ENCODE measurements at regions not wholly inside any gene's neighbourhood (a gene's known extent, or its start where the extent isn't known, plus 50 kb on each side); places are given as distances from the start of the nearest gene placed in this dataset.

- Histone ChIP-seq H3K4me2 (no peak overlapping the region), H3K36me3 (replicated peaks in 1 of 2; ENCODE audit: control insufficient read depth in 1 of 2, insufficient read depth in 2 of 2, low read length in 1 of 2) (no peaks in the 10 kb centered on the region), H3K27me3 (ENCODE audit: insufficient read depth) (no peaks in the 10 kb centered on the region), H2AFZ (ENCODE audit: low read depth) (no peak overlapping the region), H3K27ac (ENCODE audit: low read depth in 2 of 2, low read length in 1 of 2) (no peak overlapping the region), H3K9me2 (no peaks in the 10 kb centered on the region), H3K4me3 (ENCODE audit: low read depth in 2 of 2, low read length in 1 of 2) (no peak overlapping the region), H3K4me1 (ENCODE audit: control insufficient read depth in 1 of 2, insufficient read depth in 2 of 2, low read depth in 1 of 2, low read length in 1 of 2) (no peaks in the 10 kb centered on the region; a peak in 1 of 4 replicates), H3F3A (replicated peaks; ENCODE audit: insufficient read depth) (no peaks in the 10 kb centered on the region), H3K79me2 (ENCODE audit: insufficient read depth) (no peaks in the 10 kb centered on the region), H3K9ac (no peak overlapping the region), H3K9me3 (no peaks in the 10 kb centered on the region), H4K20me1 (ENCODE audit: insufficient read depth) (no peaks in the 10 kb centered on the region)
- TF ChIP-seq GATA2 (CRISPR knock-in tag; IDR thresholded peaks at IDR 0.05) (no peak), TAF1 (IDR thresholded peaks at IDR 0.05; ENCODE audit: borderline replicate concordance, low read depth, low read length) (no peak), NFIC (IDR thresholded peaks at IDR 0.05; ENCODE audit: borderline replicate concordance) (no peak), GABPA (IDR thresholded peaks at IDR 0.05; ENCODE audit: low read depth) (no peak), RAD21 (IDR thresholded peaks at IDR 0.05; ENCODE audit: low read length) (no peak), RXRA (IDR thresholded peaks at IDR 0.05; ENCODE audit: borderline replicate concordance, low read depth) (no peak), TCF12 (IDR thresholded peaks at IDR 0.05) (no peak), POLR2AphosphoS5 (IDR thresholded peaks at IDR 0.05; ENCODE audit: low read depth, low read length) (no peak)
- ChIA-PET POLR2A (no interaction called here), CTCF (interaction anchor here (1.2 kb wide), 1 partner anchor 11 kb away, joined by 3 read pairs; no protein-coding TSS in a partner anchor)
- no peak for DNase-seq
Observed at GRCh38 chr2:217658806-217659205, 344.0 kb downstream of the TNS1 start.

GRCh38 chr2:217657252-217657651 lies 345.5 kb downstream of the TNS1 start:
- no peaks in the 10 kb centered on the region for H4K20me1 ChIP-seq (ENCODE audit: insufficient read depth)
- peaks cover 0 to 14% of the 10 kb centered on the region in 2 experiments; a peak in 2 of 4 replicates for H3K4me1 ChIP-seq (ENCODE audit: control insufficient read depth in 1 of 2, insufficient read depth in 2 of 2, low read depth in 1 of 2, low read length in 1 of 2)
- H3K36me3 ChIP-seq (replicated peaks in 1 of 2; ENCODE audit: control insufficient read depth in 1 of 2, insufficient read depth in 2 of 2, low read length in 1 of 2), result no peaks in the 10 kb centered on the region
- no peaks in the 10 kb centered on the region for H3F3A ChIP-seq (replicated peaks; ENCODE audit: insufficient read depth)
- ChIA-PET CTCF (interaction anchor here (0.6 to 1.6 kb wide), 2 partner anchors 56 to 65 kb away, joined by 3 read pairs; no protein-coding TSS in a partner anchor), POLR2A (no interaction called here)
- TF ChIP-seq GABPA (IDR thresholded peaks at IDR 0.05; ENCODE audit: low read depth), result no peak
- no peak for TF ChIP-seq EP300 (IDR thresholded peaks at IDR 0.05; ENCODE audit: borderline replicate concordance in 1 of 2, low read depth in 1 of 2, low read length in 1 of 2)
- no peak for TF ChIP-seq ZBTB33 (IDR thresholded peaks at IDR 0.05; ENCODE audit: borderline replicate concordance, low read depth)
- TF ChIP-seq YY1 (IDR thresholded peaks at IDR 0.05; ENCODE audit: low read depth), result no peak
- TF ChIP-seq IRF3 (IDR thresholded peaks at IDR 0.05; ENCODE audit: low read depth, low read length), result no peak
- TF ChIP-seq MAX (IDR thresholded peaks at IDR 0.05; ENCODE audit: low read depth), result no peak
- TF ChIP-seq USF1 (IDR thresholded peaks at IDR 0.05; ENCODE audit: borderline replicate concordance, low read depth), result no peak
- no peak for TF ChIP-seq CHD2 (IDR thresholded peaks at IDR 0.05; ENCODE audit: low read length, partially characterized antibody)
- TF ChIP-seq TEAD4 (IDR thresholded peaks at IDR 0.05; ENCODE audit: borderline replicate concordance, insufficient read depth), result no peak
- TF ChIP-seq POLR2AphosphoS5 (IDR thresholded peaks at IDR 0.05; ENCODE audit: low read depth, low read length), result no peak
- no peak for TF ChIP-seq TCF12 (IDR thresholded peaks at IDR 0.05)
- TF ChIP-seq MXI1 (IDR thresholded peaks at IDR 0.05; ENCODE audit: low read depth, low read length), result no peak
- no peak overlapping the region for H3K9ac ChIP-seq
- DNase-seq, result no peak
- H2AFZ ChIP-seq (ENCODE audit: low read depth), result no peak overlapping the region
- H3K9me3 ChIP-seq, result no peaks in the 10 kb centered on the region
- H3K79me2 ChIP-seq (ENCODE audit: insufficient read depth), result no peaks in the 10 kb centered on the region
- no peak overlapping the region for H3K4me2 ChIP-seq
- no peaks in the 10 kb centered on the region for H3K27me3 ChIP-seq (ENCODE audit: insufficient read depth)
- WGBS (ENCODE audit: low lambda C conversion rate), result 68% methylated on average over 7 of the region's 9 CpGs
- H3K4me3 ChIP-seq (ENCODE audit: low read depth in 2 of 2, low read length in 1 of 2), result no peak overlapping the region
- no peak overlapping the region for H3K27ac ChIP-seq (ENCODE audit: low read depth in 2 of 2, low read length in 1 of 2)
- H3K9me2 ChIP-seq, result no peaks in the 10 kb centered on the region
